ENCODE measurements at regions not wholly inside any gene's neighbourhood (a gene's known extent, or its start where the extent isn't known, plus 50 kb on each side); places are given as distances from the start of the nearest gene placed in this dataset.

GRCh38 chr13:58883405-58883804, 1251.9 kb downstream of the PCDH17 start:
- no peak for TF ChIP-seq EZH2 (IDR thresholded peaks at IDR 0.05; ENCODE audit: borderline replicate concordance, insufficient read depth, low read length, poor library complexity, severe bottlenecking)
- no peak for TF ChIP-seq SMC3 (conservative IDR thresholded peaks at IDR 0.05; ENCODE audit: poor library complexity)
